ENCODE measurements at regions not wholly inside any gene's neighbourhood (a gene's known extent, or its start where the extent isn't known, plus 50 kb on each side); places are given as distances from the start of the nearest gene placed in this dataset.

DNA sequence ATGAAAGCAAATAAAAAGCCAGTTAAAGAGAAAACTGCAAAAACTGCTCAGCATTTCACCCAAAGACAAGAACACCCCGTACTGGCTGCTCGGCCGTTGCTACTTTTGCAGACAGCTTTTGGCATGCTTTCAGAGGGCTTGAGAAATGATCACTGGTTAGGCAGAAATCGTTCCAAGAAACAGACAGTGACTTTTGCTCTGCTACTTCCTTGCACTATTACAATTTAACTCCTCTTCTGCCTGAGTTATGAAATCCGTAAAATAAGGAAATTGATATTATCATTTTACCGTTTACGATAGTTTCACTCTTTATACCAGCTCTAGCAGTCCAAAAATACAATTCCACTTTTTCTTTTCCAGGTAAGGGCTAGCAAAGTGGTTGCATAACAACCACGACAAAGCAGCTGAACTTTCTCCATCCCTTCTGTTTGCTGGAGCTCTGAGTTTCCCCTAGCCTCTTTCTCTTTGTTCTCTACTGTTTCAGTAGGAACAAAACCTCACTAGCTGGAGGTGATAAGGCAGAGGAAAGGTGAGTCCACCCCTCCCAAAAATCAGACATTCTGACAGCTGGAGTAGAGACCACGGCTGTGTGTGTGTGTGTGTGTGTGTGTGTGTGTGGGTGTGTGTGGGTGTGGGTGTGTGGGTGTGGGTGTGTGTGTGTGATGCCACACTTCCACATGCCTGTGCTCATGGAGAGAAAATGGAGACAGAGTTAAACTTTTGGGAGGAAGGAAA is 191.8 kb upstream of the RREB1 start:
- DNase-seq (ENCODE audit: low read depth in 2 of 2) = peak; percentile 19 to 20

DNA sequence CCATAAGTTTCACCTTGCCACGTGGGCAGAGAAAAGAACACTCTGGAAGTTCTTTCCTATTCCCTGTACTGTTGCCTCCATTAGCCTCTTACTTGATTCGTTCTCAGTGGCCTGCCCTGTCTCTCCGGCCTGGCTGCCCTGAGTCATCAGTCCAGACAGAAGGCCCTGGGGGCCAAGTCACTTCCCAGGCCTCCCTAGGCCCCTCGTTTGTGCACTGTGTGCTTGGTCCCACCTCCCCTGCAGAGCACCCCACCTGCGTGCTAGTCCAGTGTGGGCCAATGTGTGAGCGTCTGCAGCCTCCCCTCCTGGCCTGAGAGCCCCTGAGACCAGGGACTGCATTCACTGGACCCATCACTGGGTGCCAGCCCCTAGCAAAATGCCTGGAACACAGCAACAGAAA is 191.2 kb upstream of the RREB1 start:
- DNase-seq (ENCODE audit: low read depth in 2 of 2) = no peak

DNA sequence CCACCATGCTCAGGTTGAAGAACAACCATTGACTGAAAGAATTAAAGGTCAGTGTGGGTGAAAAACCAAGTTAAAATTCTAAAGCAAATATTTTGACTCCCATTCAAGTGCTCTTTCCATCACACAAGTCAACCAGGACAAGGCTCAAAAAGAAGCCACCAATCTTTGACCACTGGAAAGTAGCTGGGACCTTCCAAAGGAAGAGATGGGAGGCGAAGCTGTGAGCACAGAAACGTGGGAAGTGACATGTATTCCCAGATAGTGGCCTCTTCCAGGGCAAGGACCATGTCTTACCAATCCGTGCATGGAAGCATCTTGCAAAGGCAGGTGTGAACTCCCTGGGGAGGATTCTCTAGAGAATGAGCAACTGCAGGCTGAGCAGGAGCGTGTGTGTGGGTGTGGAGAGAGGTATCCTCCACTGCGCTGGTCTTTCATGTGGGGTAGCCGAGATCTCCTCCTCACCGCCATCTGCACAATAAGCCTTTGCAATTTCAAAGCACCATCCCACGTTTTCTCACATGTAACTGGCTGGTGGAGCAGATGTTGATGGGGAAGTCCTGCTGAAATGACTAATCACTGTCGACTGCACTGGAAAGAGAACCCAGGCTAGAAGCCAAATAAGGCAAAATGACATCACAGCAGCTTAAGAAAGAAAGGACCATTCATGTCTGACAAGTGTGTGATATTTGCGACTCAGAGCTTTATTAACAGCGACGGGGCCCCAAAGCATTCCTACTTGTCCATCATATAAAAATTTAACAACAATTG is 189.4 kb upstream of the RREB1 start:
- DNase-seq (ENCODE audit: low read depth in 2 of 2) = peak; percentile 13 to 17

DNA sequence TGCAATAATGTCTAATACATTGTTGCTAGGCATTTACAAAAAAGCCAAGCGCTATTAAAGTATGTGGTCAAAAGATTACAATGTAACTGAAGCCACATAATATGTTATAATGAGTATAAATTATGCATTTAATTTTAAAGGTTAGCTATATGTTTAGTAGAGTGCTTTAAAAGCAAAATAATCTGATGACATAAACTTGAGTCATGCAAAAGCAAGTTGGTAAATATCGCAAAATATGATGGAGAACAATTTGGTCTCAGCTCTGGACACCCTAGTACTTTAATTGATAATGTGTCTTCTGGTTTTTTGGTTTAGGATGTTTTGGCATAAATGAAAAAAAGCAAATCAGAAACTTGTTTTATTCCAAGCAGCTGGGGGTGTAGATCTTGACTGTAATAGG is 188.6 kb upstream of the RREB1 start:
- no peak for DNase-seq (ENCODE audit: low read depth in 2 of 2)

DNA sequence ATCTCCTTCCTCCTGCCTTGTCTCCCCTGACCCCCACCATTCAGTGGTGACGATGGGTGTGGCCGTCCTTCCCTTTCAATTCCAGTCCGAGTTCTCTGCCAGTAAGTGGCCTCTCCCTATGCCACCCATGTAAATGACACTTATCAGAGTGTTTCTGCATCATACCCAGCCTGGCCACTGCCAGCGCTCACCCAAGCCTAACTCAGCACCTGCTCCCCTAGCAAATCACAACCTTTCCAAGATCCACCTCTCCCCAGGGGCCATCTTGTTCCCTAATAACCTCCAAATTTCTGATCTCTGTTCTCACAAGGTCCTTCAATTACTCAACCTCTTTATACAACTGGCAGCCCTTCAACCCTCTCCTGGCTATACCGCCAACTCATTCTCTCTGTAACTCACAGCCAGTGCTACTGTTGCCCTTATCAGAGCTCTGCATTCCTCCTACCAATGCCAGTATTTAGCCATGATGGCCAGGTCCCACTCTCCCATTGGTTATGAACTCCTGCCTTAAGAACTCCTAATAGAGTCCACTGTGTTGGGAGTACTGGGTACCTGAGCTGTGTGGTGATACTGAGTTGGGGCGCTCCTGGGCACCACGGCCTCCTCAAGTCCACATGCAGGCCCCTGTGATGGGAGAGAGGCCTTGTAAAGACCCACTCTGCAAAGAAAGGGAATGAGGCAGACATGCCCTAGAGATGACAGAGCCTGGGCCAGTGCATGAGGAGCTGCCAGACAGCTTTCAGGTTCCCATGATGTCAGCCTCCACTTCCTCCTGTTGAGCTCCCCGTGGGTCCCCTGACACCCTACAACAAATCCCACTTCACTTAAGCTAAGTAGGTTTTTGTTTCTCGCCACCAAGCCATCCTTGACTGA is 187.4 kb upstream of the RREB1 start:
- DNase-seq (ENCODE audit: low read depth in 2 of 2) = no peak

DNA sequence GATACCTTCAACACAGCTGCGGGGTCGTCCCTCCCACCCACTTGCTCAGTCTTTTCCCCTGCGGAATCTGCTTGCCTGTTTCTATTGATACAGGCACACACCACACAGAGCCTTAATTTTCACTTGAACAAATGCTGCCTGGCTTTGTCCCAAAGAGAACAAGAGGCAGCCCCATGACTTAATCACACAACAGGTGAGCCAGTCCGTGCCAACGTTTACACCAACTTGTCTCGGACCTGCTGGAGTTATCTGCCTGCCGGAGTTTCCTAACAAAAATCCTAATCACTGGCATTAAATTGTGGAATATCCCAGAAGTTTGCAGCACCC is 186.8 kb upstream of the RREB1 start:
- no peak for DNase-seq (ENCODE audit: low read depth in 2 of 2)

DNA sequence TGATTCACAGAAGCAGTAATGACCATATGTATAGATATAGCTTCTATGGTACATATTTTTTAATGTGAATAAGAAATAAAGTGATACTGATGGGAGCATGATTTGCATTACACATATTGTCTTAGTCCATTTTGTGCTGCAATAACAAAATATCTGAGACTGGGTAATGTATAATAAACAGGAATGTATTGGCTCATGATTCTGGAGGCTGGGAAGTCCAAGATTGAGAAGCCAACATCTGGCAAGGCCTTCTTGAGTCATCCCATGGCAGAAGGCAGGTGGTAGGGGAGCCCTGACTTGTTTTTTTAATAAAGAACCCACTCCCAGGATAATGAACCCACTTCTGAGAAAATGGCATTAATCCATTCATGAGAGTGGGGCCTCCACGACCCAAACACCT is 185.6 kb upstream of the RREB1 start:
- DNase-seq (ENCODE audit: low read depth in 2 of 2) = no peak

DNA sequence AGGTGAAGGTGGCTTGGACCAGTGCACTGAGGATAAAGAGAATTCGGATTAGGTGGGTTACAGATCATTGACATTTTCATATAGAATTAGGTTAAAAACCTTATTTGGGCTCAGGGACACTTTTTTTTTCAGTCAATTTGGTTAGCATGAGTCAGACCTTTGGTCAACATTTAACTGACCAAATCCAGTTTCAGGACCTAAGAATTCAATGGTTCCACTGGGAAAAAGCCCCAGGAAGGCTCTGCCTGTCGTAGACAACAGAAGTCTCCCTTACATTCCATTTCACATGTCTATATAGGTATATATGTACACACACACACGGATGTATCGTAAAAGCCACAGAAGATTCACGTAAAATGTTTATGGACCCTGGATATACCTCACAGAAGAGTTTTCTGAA is 184.2 kb upstream of the RREB1 start:
- DNase-seq (ENCODE audit: low read depth in 2 of 2) = no peak

DNA sequence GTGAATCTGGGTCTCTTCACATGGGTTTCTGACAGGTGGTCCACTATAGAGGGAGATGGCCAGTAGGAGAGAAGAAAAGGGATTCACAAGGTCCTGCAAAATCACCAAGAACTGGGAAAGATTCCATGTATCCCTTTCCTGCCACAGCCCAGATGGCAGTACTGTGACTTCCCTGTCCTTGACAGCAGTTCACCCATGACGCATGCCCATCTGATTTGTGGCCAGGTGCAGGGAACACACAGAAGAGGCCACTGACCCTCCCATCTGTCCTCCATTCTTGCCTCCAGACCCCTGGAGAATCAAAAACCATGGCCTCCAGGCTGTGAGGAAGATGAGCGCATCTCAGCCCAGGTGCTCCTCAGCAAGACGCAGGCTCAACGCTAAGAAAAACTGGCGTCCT is 183.1 kb upstream of the RREB1 start:
- DNase-seq (ENCODE audit: low read depth in 2 of 2) = no peak

DNA sequence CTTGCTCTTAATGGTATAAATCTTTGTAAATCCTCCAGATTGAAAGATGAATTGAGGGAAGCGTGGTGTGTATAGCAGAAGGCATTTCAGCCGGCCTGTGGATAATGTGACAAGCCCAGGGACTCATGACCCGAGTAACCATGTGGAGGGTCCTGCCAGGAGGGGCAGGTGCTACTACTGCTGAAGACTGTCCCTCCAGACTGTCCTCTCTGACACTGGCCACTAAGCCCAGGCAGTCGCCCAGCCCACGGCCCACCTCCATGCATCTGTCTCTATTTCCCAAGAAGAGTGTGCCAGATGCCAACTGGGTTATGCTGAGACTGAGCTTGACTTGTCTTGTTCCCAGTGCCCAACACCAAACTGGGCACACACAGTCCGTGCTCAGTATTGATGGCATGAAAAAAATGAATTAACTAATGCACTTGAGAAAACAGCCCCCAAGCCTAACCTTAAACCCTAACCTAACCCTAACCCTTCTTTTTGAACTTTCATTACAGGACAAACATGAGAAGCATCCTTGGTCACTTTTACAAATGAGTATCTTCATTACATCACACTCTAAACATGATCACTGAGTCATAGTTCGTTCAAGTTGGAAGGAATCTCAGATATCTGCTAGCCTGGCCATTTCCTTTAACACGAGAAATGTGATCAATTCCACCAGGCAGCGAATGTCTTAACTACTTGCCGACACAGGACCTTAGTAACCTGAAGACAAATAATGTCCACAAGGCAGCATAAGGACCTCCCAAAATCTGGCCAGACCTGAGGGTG is 182.2 kb upstream of the RREB1 start:
- no peak for DNase-seq (ENCODE audit: low read depth in 2 of 2)

DNA sequence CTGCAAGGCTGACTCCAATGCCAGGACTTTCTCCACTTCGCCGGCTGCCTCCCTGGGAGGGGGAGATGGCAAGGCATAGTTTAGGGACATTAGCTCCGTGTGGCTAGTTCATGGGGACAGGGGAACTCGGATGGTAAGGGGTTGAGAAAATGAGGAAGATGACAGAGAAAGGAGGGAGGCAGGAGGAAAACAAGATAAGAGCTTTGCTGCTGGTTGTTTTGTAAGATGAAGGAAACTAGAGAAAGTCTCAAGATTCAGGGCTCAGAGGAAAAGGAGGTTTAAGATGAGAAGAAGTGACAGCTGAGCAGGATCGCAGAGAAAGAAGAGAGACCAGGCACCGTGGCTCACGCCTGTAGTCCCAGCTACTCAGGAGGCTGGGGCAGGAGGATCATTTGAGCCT is 180.9 kb upstream of the RREB1 start:
- DNase-seq (ENCODE audit: low read depth in 2 of 2) = no peak

DNA sequence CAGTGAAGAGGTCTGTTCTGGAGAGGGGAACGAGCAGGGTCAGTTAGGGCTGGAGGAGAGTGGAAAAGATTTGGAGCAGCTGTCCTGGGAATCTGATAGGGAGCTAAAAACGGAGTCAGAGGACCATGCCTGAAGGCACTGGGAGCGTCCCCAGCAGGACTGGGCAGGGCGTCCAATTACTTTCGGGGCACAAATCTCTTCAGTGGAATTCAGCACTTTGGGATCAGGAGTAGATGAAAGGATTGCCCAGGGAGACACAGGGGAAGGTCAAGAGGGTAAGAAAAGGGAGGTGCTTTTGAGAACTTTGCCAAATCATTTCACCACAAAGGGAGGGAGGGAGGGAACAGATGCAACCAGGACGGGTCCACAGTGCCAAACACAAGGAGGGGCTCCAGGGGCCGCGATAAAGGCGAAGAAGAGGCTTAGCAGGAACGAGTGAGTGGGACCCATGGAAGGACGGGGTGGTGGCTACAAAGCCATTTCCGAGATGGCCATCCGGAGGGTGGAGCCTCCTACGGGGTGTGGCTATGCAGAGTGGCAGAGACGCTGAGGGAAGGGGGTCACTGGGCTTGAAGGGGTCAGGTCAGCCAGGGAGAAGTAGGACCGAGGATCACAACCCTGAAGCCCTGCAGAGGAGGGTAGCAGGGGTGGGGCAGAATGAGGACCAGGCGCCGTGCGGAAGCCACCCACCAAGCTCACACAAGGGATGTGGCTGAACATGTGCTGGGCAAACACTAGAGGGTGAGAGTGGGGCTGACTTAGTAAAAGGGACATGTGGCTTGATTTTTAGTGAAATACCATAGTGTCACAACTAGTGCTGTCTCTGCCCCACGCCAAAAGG is 180.0 kb upstream of the RREB1 start:
- no peak for DNase-seq (ENCODE audit: low read depth in 2 of 2)

DNA sequence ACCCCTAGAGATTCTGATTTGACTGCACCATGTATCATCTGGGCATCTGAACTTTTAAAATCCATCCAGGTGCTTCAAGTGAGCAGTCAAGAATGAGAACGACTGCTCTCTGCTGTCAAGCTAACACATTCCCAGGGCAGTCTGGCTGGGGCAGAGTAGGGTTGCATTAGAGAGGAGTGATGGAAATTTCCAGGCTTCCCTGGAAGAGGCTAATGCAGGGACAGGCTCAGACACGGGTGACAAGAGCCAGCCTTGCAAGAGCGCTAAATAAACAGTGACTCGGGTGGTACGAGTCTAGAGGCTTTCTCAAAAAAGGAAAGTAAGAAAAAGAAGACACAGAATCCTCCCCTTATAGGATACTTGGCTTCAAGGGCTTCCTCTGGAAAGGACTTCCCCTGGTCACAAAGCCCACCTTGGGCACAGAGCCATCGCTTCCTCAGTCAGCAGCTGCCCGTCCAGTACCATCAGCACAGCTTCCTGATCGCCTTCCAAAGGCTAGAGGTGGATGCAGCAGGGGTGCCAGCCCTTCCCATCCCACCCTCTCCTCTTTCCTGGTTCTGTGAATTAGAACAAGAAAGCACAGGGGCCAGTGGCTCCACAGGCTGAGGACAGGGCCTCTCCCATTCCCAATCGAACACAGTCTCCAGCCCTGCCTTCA is 177.4 kb upstream of the RREB1 start:
- no peak for DNase-seq (ENCODE audit: low read depth in 2 of 2)

DNA sequence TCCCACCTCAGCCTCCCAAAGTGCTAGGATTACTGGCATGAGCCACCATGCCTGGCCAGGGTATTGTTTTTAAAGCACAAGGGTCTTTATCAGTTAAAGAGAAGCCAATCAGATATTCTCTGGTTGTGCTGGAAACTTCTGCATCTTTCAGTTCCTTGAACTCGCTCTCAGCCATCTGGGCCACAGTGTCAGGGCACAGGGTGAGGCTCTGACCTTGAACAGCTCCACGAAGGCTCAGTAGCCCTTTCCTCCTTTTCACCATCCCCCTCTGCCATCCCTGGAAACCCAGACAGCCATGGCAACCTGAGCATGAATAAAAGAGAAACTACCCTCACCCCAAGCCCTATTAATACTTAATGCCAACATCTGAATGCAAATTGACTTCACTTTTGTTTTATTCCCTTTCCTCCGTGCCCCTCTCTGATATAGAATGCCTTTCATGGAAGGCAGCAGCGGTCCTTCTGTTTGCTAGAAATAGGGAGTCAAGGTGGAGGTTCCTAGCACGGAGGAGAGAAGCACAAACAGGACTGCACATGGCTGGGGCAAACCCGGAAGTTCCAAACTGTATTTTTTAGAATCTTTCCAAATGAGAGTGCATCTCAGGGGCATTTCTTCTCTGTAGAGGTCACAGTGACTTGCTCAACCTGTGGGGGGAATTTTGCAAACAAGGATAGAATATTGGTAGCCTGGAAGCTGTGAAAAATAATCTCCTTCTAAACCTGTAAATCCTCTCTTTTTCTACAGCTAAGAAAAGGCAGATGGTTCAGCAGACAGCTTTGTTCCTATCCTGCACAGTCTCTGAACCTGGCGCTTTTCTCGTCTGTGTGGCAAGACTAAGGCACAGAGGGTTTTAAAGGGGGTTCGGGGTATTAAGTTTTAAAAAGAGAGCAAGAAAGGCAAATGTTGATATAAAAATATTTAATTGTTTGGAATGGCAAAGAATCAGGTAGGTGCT is 176.4 kb upstream of the RREB1 start:
- no peak for DNase-seq (ENCODE audit: low read depth in 2 of 2)

DNA sequence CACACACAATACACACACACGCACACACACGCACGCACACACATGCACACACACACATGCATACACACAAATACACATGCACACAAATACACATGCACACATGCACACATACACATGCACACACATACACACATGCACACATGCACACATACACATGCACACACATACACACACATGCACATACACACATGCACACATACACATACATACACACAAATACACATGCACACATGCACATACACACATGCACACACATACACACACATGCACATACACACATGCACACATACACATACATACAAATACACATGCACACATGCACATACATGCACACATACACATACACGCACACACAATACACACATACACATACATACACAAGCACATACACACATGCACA is 175.4 kb upstream of the RREB1 start:
- no peak for DNase-seq (ENCODE audit: low read depth in 2 of 2)

DNA sequence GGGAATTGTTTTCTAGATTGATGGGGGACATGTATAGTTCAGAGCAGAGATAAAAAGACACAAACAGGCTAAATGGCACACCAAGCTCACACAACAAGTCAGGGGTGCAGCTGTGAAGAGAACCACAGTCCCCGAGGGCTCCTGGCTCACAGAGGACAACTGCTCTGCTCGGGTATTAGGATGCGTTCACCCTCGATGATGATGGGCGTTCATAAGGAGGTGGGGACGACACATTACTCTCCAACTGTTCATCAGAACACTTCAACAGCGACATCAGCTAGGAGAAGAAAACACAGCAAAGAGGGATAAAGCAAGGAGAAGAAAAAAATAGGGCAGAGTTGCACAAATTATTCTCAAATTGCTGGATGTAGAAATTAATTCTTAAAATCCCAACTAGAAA is 174.8 kb upstream of the RREB1 start:
- DNase-seq (ENCODE audit: low read depth in 2 of 2) = no peak

DNA sequence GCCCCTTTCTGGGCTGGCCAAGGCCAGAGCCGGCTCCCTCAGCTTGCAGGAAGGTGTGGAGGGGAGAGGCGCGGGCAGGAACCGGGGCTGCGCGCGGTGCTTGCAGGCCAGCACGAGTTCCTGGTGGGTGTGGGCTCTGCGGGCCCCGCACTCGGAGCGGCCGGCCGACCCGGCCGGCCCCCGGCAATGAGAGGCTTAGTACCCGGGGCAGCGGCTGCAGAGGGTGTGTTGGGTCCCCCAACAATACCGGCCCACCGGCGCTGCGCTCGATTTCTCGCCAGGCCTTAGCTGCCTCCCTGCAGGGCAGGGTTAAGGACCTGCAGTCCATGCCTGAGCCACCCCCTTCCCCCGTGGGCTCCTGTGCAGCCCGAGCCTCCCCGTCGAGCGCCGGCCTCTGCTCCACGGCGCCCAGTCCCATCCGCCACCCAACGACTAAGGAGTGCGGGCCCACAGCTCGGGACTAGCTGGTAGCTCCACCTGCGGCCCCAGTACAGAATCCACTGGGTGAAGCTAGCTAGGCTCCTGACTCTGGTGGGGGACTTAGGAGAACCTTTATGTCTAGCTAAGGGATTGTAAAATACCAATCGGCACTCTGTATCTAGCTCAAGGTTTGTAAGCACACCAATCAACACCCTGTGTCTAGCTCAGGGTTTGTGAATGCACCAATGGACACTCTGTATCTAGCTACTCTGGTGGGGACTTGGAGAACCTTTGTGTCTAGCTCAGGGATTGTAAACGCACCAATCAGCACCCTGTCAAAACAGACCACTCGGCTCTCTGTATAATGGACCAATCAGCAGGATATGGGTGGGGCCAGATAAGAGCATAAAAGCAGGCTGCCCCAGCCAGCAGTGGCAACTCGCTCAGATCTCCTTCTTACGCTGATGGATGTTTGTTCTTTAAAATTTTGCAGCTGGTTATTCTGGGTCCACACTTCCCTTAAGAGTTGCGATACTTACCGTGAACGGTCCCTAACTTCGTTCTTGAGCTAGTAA is 167.4 kb upstream of the RREB1 start:
- DNase-seq (ENCODE audit: low read depth in 2 of 2) = no peak

DNA sequence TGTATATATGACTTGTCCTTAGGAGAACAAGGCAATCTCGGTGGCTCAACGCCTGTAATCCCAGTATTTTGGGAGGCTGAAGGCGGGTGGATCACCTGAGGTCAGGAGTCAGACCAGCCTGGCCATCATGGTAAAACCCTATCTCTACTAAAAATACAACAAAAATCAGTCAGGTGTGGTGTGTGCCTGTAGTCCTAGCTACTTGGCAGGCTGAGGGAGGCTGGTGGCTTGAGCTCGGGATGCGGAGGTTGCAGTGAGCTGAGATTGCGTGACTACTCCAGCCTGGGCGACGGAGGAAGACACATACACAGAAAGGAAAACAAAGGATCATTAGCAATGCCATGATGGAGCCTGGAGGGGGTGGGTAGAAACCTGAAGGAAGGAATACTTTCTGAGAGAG is 166.6 kb upstream of the RREB1 start:
- DNase-seq (ENCODE audit: low read depth in 2 of 2) = no peak

Data from fibroblast of skin of left biceps (primary cell).